Parathyroid adenoma (tissue), 2 donors: ENCODE measurements at regions not wholly inside any gene's neighbourhood (a gene's known extent, or its start where the extent isn't known, plus 50 kb on each side); places are given as distances from the start of the nearest gene placed in this dataset.

Experiments
- H2AFZ ChIP-seq: fragments of 300-600 bp; sonication (generic); one replicate; pipeline ENCODE4 v1.7.0; 2017; ENCODE audit warnings: antibody characterized with exemption, mild to moderate bottlenecking
- H3K27ac ChIP-seq: fragments of 300-600 bp; sonication (generic); one replicate; pipeline ENCODE4 v1.7.0; 2017
- H3K27me3 ChIP-seq: fragments of 300-600 bp; sonication (generic); one replicate; pipeline ENCODE4 v1.7.0; 2017; ENCODE audit warnings: low read length; ENCODE audit not compliant: control insufficient read depth, insufficient read depth
- H3K36me3 ChIP-seq: fragments of 300-600 bp; sonication (generic); one replicate; pipeline ENCODE4 v1.7.0; 2017; ENCODE audit warnings: low read length; ENCODE audit not compliant: control insufficient read depth, insufficient read depth
- H3K4me1 ChIP-seq: fragments of 300-600 bp; sonication (generic); one replicate; pipeline ENCODE4 v1.7.0; 2017; ENCODE audit warnings: control low read depth
- H3K4me2 ChIP-seq: fragments of 300-600 bp; sonication (generic); one replicate; pipeline ENCODE4 v1.7.0; 2017; ENCODE audit warnings: low read length
- H3K4me3 ChIP-seq: fragments of 300-600 bp; sonication (generic); one replicate; pipeline ENCODE4 v1.7.0; 2017; ENCODE audit warnings: low read depth, low read length
- H3K79me2 ChIP-seq: fragments of 300-600 bp; sonication (generic); one replicate; pipeline ENCODE4 v1.7.0; 2017; ENCODE audit warnings: control low read depth
- H3K9ac ChIP-seq: fragments of 300-600 bp; sonication (generic); one replicate; pipeline ENCODE4 v1.7.0; 2017; ENCODE audit warnings: mild to moderate bottlenecking
- H3K9me3 ChIP-seq: fragments of 300-600 bp; sonication (generic); one replicate; pipeline ENCODE4 v1.7.0; 2017; ENCODE audit warnings: low read length; ENCODE audit not compliant: control insufficient read depth
- TF ChIP-seq, protein P1 (sequence below): fragments of 300-600 bp; sonication (generic); IDR thresholded peaks from one replicate; pipeline ENCODE4 v1.7.0; 2017; ENCODE audit warnings: antibody characterized with exemption, mild to moderate bottlenecking
- donor health status: primary hyperparathyroidism.

DNA sequence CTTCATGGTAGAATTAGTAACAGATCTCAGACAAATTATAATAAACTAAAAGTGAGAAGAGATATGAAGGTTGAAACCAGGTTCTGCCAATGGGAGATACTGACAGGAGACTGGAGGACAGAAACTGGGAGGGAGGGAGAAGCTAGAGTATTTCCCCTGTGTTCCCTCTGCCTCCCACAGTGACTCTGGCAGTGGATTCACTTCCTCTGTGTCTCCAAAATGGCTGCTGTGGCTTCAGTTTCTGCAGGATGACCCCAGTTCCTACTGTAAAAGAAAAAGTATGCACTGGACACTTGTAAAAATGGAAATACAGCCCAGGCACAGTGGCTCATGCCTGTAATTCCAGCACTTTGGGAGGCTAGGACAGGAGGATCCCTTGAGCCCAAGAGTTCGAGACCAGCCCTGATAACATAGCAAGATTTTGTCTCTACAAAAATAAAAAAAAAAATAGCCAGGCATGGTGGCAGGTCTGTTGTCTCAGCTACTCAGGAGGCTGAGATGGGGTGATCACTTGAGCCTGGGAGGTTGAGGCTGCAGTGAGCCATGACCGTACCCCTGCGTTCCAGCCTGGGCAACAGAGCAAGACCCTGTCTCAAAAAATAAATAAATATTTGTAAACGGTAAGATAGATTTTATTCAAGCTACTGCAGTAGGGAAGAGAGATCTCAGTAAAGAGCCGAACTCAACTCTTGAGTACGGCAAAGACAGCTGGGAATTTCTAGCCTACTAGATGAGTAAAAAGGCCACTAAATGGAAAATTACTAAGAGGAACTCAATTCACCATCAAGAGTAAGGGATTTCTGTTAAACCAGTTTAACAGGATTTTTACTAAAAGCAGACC lies 156.6 kb upstream of the TRIM24 start:
- Histone ChIP-seq H3K4me3 (no peak overlapping the region), H3K36me3 (no peaks in the 10 kb centered on the region), H2AFZ (no peak overlapping the region), H3K9ac (no peak overlapping the region), H3K27ac (no peak overlapping the region), H3K4me1 (no peaks in the 10 kb centered on the region), H3K79me2 (no peaks in the 10 kb centered on the region), H3K27me3 (no peaks in the 10 kb centered on the region), H3K9me3 (no peaks in the 10 kb centered on the region), H3K4me2 (no peak overlapping the region)
- TF ChIP-seq, protein P1, sequence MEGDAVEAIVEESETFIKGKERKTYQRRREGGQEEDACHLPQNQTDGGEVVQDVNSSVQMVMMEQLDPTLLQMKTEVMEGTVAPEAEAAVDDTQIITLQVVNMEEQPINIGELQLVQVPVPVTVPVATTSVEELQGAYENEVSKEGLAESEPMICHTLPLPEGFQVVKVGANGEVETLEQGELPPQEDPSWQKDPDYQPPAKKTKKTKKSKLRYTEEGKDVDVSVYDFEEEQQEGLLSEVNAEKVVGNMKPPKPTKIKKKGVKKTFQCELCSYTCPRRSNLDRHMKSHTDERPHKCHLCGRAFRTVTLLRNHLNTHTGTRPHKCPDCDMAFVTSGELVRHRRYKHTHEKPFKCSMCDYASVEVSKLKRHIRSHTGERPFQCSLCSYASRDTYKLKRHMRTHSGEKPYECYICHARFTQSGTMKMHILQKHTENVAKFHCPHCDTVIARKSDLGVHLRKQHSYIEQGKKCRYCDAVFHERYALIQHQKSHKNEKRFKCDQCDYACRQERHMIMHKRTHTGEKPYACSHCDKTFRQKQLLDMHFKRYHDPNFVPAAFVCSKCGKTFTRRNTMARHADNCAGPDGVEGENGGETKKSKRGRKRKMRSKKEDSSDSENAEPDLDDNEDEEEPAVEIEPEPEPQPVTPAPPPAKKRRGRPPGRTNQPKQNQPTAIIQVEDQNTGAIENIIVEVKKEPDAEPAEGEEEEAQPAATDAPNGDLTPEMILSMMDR = no peak

DNA sequence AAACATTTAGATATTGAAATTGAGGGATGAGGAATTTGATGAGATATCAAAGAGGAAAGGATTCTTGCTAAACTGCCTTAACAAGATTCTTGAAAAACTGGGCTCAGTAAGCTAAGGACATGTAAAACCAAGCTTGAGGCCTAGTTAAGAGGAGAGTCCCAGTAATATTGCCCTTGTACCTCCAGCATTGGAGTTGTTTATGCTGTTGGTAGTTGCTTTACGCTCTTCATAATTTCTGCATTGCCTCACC lies 156.1 kb upstream of the TRIM24 start:
- H3K4me3 ChIP-seq = no peak overlapping the region
- no peak overlapping the region for H3K27ac ChIP-seq
- H3K9ac ChIP-seq = no peak overlapping the region
- H3K9me3 ChIP-seq = no peaks in the 10 kb centered on the region
- H3K36me3 ChIP-seq = no peaks in the 10 kb centered on the region
- H3K27me3 ChIP-seq = no peaks in the 10 kb centered on the region
- TF ChIP-seq, protein P1 = no peak
- no peak overlapping the region for H3K4me2 ChIP-seq
- no peaks in the 10 kb centered on the region for H3K4me1 ChIP-seq
- H3K79me2 ChIP-seq = no peaks in the 10 kb centered on the region
- no peak overlapping the region for H2AFZ ChIP-seq

DNA sequence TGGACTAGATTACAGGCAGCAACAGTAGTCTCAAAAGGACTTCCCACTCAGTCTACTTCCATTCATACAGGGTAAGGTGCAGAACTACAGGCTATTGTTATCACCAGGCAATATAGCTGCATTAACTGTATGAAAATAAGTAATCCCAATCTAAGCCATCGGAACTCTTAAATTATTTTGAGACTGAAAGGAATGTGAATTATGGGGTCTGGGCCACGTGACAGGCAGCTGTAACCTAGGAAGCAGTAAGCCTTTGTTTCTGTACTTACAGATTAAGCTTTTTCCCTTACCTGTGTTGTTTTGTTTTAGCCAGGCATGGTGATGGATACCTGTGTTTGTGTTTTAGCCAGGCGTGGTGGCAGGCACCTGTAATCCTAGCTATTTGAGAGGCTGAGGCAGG lies 152.4 kb upstream of the TRIM24 start:
- Histone ChIP-seq H3K4me2 (no peak overlapping the region), H3K27ac (no peak overlapping the region), H2AFZ (no peak overlapping the region), H3K4me1 (no peaks in the 10 kb centered on the region), H3K79me2 (no peaks in the 10 kb centered on the region), H3K27me3 (no peaks in the 10 kb centered on the region), H3K36me3 (no peaks in the 10 kb centered on the region), H3K9me3 (no peaks in the 10 kb centered on the region), H3K4me3 (no peak overlapping the region), H3K9ac (no peak overlapping the region)
- TF ChIP-seq, protein P1 = no peak

DNA sequence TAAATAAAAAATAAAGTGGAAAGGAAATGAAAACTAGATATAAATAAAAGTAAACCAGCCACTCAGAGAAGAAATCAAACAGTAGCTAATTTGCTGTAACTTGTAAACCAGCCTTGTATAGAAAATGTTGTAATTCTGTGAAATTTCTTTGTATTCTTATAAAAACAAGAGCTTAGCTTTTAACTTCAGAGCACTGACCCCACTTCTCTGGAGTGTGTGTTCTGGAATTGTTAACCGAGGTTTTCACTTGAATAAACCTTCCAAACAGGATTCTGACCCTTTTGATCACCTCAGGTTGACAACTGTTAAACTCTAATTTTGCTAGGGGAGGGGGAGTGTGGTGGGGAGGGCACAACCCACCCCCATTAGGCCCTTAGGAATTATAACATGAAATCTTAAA lies 151.9 kb upstream of the TRIM24 start:
- Histone ChIP-seq H3K27me3 (no peaks in the 10 kb centered on the region), H3K9me3 (no peaks in the 10 kb centered on the region), H3K4me1 (no peaks in the 10 kb centered on the region), H3K9ac (no peak overlapping the region), H3K36me3 (no peaks in the 10 kb centered on the region), H3K4me3 (no peak overlapping the region), H3K27ac (no peak overlapping the region), H3K79me2 (no peaks in the 10 kb centered on the region), H2AFZ (no peak overlapping the region), H3K4me2 (no peak overlapping the region)
- TF ChIP-seq, protein P1 = no peak

- TF ChIP-seq, protein P1 = no peak
- H3K9me3 ChIP-seq = no peaks in the 10 kb centered on the region
Observed at GRCh38 chr7:138309186-138309585, 150.9 kb upstream of the TRIM24 start.

More at GRCh38 chr7:138309186-138309585, 150.9 kb upstream of the TRIM24 start:
- Histone ChIP-seq H3K4me2 (no peak overlapping the region), H3K36me3 (no peaks in the 10 kb centered on the region), H3K27me3 (no peaks in the 10 kb centered on the region), H3K79me2 (no peaks in the 10 kb centered on the region), H2AFZ (no peak overlapping the region), H3K4me1 (no peaks in the 10 kb centered on the region), H3K9ac (no peak overlapping the region), H3K27ac (no peak overlapping the region), H3K4me3 (no peak overlapping the region)
